Thoracic aorta (tissue), 2 donors: ENCODE measurements at regions not wholly inside any gene's neighbourhood (a gene's known extent, or its start where the extent isn't known, plus 50 kb on each side); places are given as distances from the start of the nearest gene placed in this dataset.

Experiments used
- ATAC-seq: fragments of 150-250 bp; one replicate; pipeline ENCODE4 v1.8.0; 2017; ENCODE audit warnings: low read depth; ENCODE audit not compliant: insufficient number of reproducible peaks, low FRiP score
- DNase-seq: peaks from one replicate; pipeline ENCODE4 v3.0.0-alpha.2; 2020; ENCODE audit warnings: low spot score
- H3K27ac ChIP-seq, 2 donors: fragments of 200-600 bp; sonication (generic); 1 replicate in 1 of 2; 2 replicates in 1 of 2; pipeline ENCODE4 v1.5.1; 2016; ENCODE audit warnings: mild to moderate bottlenecking in 2 of 2, moderate library complexity in 2 of 2
- H3K27me3 ChIP-seq: fragments of 200-600 bp; sonication (generic); replicated peaks from 2 replicates; pipeline ENCODE4 v1.6.0; 2016; ENCODE audit warnings: mild to moderate bottlenecking; ENCODE audit not compliant: insufficient read depth
- H3K36me3 ChIP-seq: fragments of 200-600 bp; sonication (generic); one replicate; pipeline ENCODE4 v1.5.1; 2016
- H3K4me1 ChIP-seq, 2 donors: fragments of 200-600 bp; sonication (generic); 1 replicate in 1 of 2; 2 replicates in 1 of 2; pipeline versions ENCODE4 v1.5.1 to v1.6.0; 2016; ENCODE audit warnings: low read depth in 2 of 2, mild to moderate bottlenecking in 1 of 2; ENCODE audit not compliant: control insufficient read depth in 1 of 2
- H3K4me3 ChIP-seq: fragments of 200-600 bp; sonication (generic); 2 replicates; pipeline ENCODE4 v1.5.1; 2016; ENCODE audit warnings: mild to moderate bottlenecking
- H3K9me3 ChIP-seq: fragments of 200-600 bp; sonication (generic); 2 replicates; pipeline ENCODE4 v1.5.1; 2016
- TF ChIP-seq, protein P1 (sequence below): fragments of 200-600 bp; sonication (generic); IDR thresholded peaks from one replicate; pipeline ENCODE4 v1.5.1; 2019; ENCODE audit warnings: antibody characterized with exemption

GRCh38 chr10:31751051-31751737 is 177.4 kb downstream of the ARHGAP12 start:
- no peaks in the 10 kb centered on the region for H3K36me3 ChIP-seq
- H3K27me3 ChIP-seq, result no peaks in the 10 kb centered on the region
- ATAC-seq (no peak), DNase-seq (no peak)
- TF ChIP-seq, protein P1, sequence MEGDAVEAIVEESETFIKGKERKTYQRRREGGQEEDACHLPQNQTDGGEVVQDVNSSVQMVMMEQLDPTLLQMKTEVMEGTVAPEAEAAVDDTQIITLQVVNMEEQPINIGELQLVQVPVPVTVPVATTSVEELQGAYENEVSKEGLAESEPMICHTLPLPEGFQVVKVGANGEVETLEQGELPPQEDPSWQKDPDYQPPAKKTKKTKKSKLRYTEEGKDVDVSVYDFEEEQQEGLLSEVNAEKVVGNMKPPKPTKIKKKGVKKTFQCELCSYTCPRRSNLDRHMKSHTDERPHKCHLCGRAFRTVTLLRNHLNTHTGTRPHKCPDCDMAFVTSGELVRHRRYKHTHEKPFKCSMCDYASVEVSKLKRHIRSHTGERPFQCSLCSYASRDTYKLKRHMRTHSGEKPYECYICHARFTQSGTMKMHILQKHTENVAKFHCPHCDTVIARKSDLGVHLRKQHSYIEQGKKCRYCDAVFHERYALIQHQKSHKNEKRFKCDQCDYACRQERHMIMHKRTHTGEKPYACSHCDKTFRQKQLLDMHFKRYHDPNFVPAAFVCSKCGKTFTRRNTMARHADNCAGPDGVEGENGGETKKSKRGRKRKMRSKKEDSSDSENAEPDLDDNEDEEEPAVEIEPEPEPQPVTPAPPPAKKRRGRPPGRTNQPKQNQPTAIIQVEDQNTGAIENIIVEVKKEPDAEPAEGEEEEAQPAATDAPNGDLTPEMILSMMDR, result no peak
- no peak overlapping the region for H3K27ac ChIP-seq
- peaks cover 14 to 35% of the 10 kb centered on the region in 2 donors for H3K4me1 ChIP-seq
- no peaks in the 10 kb centered on the region for H3K9me3 ChIP-seq
- no peak overlapping the region for H3K4me3 ChIP-seq

DNA sequence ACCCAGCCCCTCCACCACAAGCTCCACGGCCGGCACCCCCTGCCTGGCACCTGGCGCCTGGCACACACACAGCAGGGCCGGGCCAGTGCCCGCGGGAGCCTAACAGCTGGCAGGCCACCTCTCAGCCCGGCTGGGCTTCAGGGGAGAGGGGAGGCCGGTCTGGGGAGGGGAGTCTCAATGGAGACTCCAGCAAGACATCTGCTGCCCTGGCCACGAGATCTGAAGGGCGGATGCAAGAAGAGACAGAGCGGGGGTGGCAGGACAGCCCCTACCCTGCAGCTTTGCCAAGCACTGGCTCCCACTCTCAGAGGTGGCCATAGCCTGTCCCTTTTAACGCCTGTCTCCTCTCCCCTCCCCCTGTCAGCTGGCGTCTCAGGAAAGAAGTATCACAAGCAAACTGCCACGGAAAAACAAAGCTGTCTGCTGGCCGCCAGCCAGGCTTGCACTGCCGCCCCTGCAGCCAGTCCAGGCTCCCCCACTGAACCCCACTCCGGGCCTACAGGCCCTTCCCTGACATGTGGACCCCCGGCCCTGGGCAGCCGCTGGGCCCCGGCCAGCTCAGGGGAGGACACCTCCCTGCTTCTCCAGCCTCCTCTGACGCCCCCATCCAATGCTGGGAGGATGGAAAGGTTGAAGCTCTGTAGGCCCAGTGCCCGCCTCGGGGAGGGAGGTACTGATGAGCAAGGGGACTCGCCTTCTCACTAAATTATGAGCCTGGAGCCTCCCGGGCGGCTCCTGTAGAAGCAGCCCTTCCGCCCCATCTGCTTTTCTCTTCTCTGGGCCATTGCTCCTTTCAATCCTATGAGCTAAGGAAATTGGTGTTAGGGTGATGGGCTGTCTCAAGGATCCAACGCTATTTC is 178.4 kb downstream of the ARHGAP12 start:
- Histone ChIP-seq H3K9me3 (no peaks in the 10 kb centered on the region), H3K4me1 (peaks cover 14 to 31% of the 10 kb centered on the region in 2 donors), H3K27me3 (no peaks in the 10 kb centered on the region), H3K27ac (peak overlapping the region in 1 of 2 donors; percentile 9), H3K36me3 (no peaks in the 10 kb centered on the region), H3K4me3 (peak overlapping the region; percentile 25)
- no peak for ATAC-seq
- DNase-seq, result no peak
- TF ChIP-seq, protein P1, result no peak

DNA sequence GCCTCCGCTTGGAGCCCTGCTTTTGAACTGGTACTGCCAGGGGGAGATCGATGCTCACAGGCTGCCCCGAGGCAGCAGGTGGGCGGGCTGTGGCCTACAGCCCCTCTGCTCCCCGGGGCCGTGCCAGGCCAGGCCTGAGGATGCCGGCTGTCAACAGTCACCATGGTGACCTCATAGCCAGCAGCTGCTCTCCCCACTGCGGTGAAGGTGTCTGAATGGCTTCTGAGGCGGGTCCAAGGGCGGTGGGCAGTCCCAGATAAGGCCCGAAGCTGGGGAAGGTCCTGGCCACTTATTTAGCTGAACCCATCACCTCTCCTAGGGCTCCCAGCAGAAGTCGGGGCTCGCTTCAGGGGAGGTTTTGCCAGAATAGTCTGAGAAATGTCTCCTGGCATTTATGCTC is 179.3 kb downstream of the ARHGAP12 start:
- Histone ChIP-seq H3K9me3 (no peaks in the 10 kb centered on the region), H3K27me3 (no peaks in the 10 kb centered on the region), H3K4me1 (peaks cover 14 to 23% of the 10 kb centered on the region in 2 donors), H3K4me3 (no peak overlapping the region), H3K36me3 (no peaks in the 10 kb centered on the region), H3K27ac (no peak overlapping the region)
- DNase-seq, result no peak
- no peak for ATAC-seq
- TF ChIP-seq, protein P1, result no peak

GRCh38 chr10:31745612-31746376 is 182.8 kb downstream of the ARHGAP12 start:
- Histone ChIP-seq H3K4me3 (no peak overlapping the region), H3K36me3 (no peaks in the 10 kb centered on the region), H3K27me3 (no peaks in the 10 kb centered on the region), H3K27ac (peak overlapping the region in 1 of 2 donors; percentile 43), H3K9me3 (no peaks in the 10 kb centered on the region), H3K4me1 (peaks cover 14 to 19% of the 10 kb centered on the region in 2 donors)
- TF ChIP-seq, protein P1, result no peak
- DNase-seq, result no peak
- ATAC-seq, result no peak

GRCh38 chr10:31744025-31744424 is 184.6 kb downstream of the ARHGAP12 start:
- H3K4me1 ChIP-seq, result peaks cover 0 to 1% of the 10 kb centered on the region in 2 donors
- DNase-seq (no peak), ATAC-seq (no peak)
- no peaks in the 10 kb centered on the region for H3K27me3 ChIP-seq
- TF ChIP-seq, protein P1, result no peak
- no peak overlapping the region for H3K27ac ChIP-seq
- H3K36me3 ChIP-seq, result no peaks in the 10 kb centered on the region
- H3K4me3 ChIP-seq, result no peak overlapping the region
- no peaks in the 10 kb centered on the region for H3K9me3 ChIP-seq
